ENCODE measurements at regions not wholly inside any gene's neighbourhood (a gene's known extent, or its start where the extent isn't known, plus 50 kb on each side); places are given as distances from the start of the nearest gene placed in this dataset.

DNA sequence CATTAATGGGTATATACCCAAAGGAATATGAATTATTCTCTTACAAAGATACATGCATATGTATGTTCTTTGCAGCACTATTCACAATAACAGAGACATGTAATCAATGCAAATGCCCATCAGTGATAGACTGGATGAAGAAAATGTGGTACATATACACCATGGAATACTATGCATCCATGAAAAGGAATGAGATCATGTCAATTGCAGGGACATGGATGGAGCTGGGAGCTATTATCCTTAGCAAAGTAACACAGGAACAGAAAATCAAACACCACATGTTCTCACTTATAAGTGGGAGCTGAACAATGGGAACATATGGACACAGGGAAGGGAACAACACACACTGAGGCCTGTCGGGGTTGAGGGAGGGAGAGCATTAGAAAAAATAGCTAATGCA lies 141.1 kb upstream of the HS3ST4 start:
- no peak for FAIRE-seq
- no peaks in the 10 kb centered on the region for H3K36me3 ChIP-seq (ENCODE audit: control insufficient read depth in 2 of 2, insufficient read depth in 2 of 2, low read length in 1 of 2)
- TF ChIP-seq KDM1A (IDR thresholded peaks at IDR 0.05; ENCODE audit: borderline replicate concordance) (no peak), ZSCAN29 (IDR thresholded peaks at IDR 0.05) (no peak)
- TF ChIP-seq, protein P1, sequence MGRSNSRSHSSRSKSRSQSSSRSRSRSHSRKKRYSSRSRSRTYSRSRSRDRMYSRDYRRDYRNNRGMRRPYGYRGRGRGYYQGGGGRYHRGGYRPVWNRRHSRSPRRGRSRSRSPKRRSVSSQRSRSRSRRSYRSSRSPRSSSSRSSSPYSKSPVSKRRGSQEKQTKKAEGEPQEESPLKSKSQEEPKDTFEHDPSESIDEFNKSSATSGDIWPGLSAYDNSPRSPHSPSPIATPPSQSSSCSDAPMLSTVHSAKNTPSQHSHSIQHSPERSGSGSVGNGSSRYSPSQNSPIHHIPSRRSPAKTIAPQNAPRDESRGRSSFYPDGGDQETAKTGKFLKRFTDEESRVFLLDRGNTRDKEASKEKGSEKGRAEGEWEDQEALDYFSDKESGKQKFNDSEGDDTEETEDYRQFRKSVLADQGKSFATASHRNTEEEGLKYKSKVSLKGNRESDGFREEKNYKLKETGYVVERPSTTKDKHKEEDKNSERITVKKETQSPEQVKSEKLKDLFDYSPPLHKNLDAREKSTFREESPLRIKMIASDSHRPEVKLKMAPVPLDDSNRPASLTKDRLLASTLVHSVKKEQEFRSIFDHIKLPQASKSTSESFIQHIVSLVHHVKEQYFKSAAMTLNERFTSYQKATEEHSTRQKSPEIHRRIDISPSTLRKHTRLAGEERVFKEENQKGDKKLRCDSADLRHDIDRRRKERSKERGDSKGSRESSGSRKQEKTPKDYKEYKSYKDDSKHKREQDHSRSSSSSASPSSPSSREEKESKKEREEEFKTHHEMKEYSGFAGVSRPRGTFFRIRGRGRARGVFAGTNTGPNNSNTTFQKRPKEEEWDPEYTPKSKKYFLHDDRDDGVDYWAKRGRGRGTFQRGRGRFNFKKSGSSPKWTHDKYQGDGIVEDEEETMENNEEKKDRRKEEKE (IDR thresholded peaks at IDR 0.05) = no peak
- no peaks in the 10 kb centered on the region for H3K27me3 ChIP-seq (replicated peaks in 1 of 2; ENCODE audit: control insufficient read depth in 2 of 2, insufficient read depth in 2 of 2, low read length in 1 of 2)
- no peaks in the 10 kb centered on the region for H3K79me2 ChIP-seq (ENCODE audit: control insufficient read depth, insufficient read depth, low read length)
- ATAC-seq = no peak
- in situ Hi-C loops (cut with MboI) = no loop called here
- no TSS peak for BruUV-seq (replicated peaks)
- CTCF ChIA-PET = no interaction called here
- POLR2A ChIA-PET = interaction anchor here (0.6 kb wide), 1 partner anchor 1092 kb away, joined by 5 read pairs; no protein-coding TSS in a partner anchor
- intact Hi-C loops (cut with micrococcal nuclease; ENCODE audit: unreplicated experiment) = no loop called here
- no peaks in the 10 kb centered on the region; the same call in 2 of the 3 replicates for H3K9me3 ChIP-seq (replicated peaks; ENCODE audit: control insufficient read depth, insufficient read depth, low read length)
- no peak overlapping the region for H3K4me3 ChIP-seq
- H3K9ac ChIP-seq (ENCODE audit: control insufficient read depth, insufficient read depth, low read length) = no peak overlapping the region
- H3K27ac ChIP-seq (ENCODE audit: control insufficient read depth, insufficient read depth) = no peak overlapping the region
- 0% methylated on average over 1 of the region's 1 CpG for WGBS (ENCODE audit: insufficient coverage, insufficient replicate concordance, low lambda C conversion rate, missing lambda C conversion rate)
- no peaks in the 10 kb centered on the region for H3K4me1 ChIP-seq (ENCODE audit: control insufficient read depth, insufficient read depth, low read length)
- no peak overlapping the region for H3K4me2 ChIP-seq (ENCODE audit: control insufficient read depth, insufficient read depth)
- SMC1A ChIA-PET (ENCODE audit: uncharacterized antibody, unreplicated experiment) = interaction anchor here (1.0 kb wide), 1 partner anchor 24 kb away, joined by 3 read pairs; no protein-coding TSS in a partner anchor
- H2AFZ ChIP-seq (ENCODE audit: control insufficient read depth, low read depth, low read length) = no peak overlapping the region
- H4K20me1 ChIP-seq (ENCODE audit: control insufficient read depth, insufficient read depth) = no peaks in the 10 kb centered on the region
- RAD21 ChIA-PET (ENCODE audit: unreplicated experiment) = no interaction called here
- no peak for DNase-seq (ENCODE audit: low read depth, low spot score)

DNA sequence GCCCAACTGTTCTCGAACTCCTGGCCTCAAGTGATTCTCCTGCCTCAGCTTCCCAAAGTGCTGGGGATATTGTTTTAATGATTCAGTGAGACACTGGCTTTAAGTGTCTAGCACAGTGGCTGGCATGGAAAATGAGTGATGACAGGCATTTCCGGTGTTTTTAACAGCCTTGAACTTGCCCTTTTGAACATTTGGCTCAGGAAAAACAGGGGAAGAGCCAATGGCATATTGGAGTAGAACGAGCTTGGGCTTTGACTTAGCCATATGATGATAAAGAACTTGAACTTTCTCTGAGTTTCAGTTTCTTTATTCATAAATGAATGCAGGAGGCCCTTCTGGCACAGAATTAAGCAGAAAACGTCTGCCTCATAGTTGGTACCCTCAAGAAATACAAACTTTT lies 145.0 kb upstream of the HS3ST4 start:
- FAIRE-seq (no peak), DNase-seq (ENCODE audit: low read depth, low spot score) (no peak), ATAC-seq (no peak)
- no TSS peak for BruUV-seq (replicated peaks)
- POLR2A ChIA-PET = no interaction called here
- SMC1A ChIA-PET (ENCODE audit: uncharacterized antibody, unreplicated experiment) = no interaction called here
- no peak overlapping the region for H3K27ac ChIP-seq (ENCODE audit: control insufficient read depth, insufficient read depth)
- WGBS (ENCODE audit: insufficient coverage, insufficient replicate concordance, low lambda C conversion rate, missing lambda C conversion rate) = 13% methylated on average over 4 of the region's 4 CpGs
- no peak overlapping the region for H2AFZ ChIP-seq (ENCODE audit: control insufficient read depth, low read depth, low read length)
- no peaks in the 10 kb centered on the region for H3K79me2 ChIP-seq (ENCODE audit: control insufficient read depth, insufficient read depth, low read length)
- H4K20me1 ChIP-seq (ENCODE audit: control insufficient read depth, insufficient read depth) = no peaks in the 10 kb centered on the region
- H3K4me3 ChIP-seq = no peak overlapping the region
- CTCF ChIA-PET = no interaction called here
- no peak overlapping the region for H3K4me2 ChIP-seq (ENCODE audit: control insufficient read depth, insufficient read depth)
- no peak overlapping the region for H3K9ac ChIP-seq (ENCODE audit: control insufficient read depth, insufficient read depth, low read length)
- TF ChIP-seq WRNIP1 (IDR thresholded peaks at IDR 0.05; ENCODE audit: borderline replicate concordance, low read depth, low read length) = no peak
- no peaks in the 10 kb centered on the region for H3K9me3 ChIP-seq (replicated peaks; ENCODE audit: control insufficient read depth, insufficient read depth, low read length)
- no peaks in the 10 kb centered on the region for H3K36me3 ChIP-seq (ENCODE audit: control insufficient read depth in 2 of 2, insufficient read depth in 2 of 2, low read length in 1 of 2)
- in situ Hi-C loops (cut with MboI) (no loop called here), intact Hi-C loops (cut with micrococcal nuclease; ENCODE audit: unreplicated experiment) (no loop called here)
- RAD21 ChIA-PET (ENCODE audit: unreplicated experiment) = interaction anchor here (0.7 kb wide), 1 partner anchor 1826 kb away, joined by 3 read pairs; no protein-coding TSS in a partner anchor
- H3K27me3 ChIP-seq (replicated peaks in 1 of 2; ENCODE audit: control insufficient read depth in 2 of 2, insufficient read depth in 2 of 2, low read length in 1 of 2) = no peaks in the 10 kb centered on the region
- H3K4me1 ChIP-seq (ENCODE audit: control insufficient read depth, insufficient read depth, low read length) = no peaks in the 10 kb centered on the region

Measured in GM12878 (cell line).